ENCODE measurements at regions not wholly inside any gene's neighbourhood (a gene's known extent, or its start where the extent isn't known, plus 50 kb on each side); places are given as distances from the start of the nearest gene placed in this dataset.
"Not testable (repeated sequence)": the region's sequence is repeated elsewhere in the genome, so short reads cannot be mapped to it uniquely, and the experiment has no call there.

DNA sequence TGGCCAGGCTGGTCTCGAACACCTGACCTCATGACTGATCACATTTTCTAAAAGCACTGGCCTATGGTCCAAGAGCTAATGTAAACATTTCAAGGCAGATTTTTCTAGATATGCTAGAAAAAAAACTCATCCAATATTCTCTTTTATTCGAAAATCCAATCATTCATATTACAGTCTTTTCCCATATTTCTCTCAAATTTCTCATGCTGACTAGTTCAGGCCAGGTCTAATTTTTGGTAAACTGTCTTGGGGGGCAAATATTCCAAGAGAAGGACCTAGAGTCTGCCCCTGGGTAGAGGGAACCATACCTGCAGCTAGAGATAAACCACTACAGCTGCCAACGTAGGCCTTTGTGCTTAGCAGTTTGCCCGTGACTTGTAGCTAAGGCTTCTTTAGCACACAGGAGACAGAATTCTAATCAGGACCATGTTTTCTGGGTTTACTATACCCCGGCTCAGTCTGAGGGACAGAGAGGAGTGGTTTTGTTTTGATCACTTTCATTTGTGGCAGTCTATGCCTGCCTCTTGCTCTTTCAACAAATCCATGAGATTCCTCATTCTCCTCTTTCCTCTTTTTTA, 71.8 kb upstream of the CITED2 start:
- no peak overlapping the region for H3K4me3 ChIP-seq
- DNase-seq (ENCODE audit: low spot score) = no peak
- TF ChIP-seq, protein P1, sequence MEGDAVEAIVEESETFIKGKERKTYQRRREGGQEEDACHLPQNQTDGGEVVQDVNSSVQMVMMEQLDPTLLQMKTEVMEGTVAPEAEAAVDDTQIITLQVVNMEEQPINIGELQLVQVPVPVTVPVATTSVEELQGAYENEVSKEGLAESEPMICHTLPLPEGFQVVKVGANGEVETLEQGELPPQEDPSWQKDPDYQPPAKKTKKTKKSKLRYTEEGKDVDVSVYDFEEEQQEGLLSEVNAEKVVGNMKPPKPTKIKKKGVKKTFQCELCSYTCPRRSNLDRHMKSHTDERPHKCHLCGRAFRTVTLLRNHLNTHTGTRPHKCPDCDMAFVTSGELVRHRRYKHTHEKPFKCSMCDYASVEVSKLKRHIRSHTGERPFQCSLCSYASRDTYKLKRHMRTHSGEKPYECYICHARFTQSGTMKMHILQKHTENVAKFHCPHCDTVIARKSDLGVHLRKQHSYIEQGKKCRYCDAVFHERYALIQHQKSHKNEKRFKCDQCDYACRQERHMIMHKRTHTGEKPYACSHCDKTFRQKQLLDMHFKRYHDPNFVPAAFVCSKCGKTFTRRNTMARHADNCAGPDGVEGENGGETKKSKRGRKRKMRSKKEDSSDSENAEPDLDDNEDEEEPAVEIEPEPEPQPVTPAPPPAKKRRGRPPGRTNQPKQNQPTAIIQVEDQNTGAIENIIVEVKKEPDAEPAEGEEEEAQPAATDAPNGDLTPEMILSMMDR (IDR thresholded peaks at IDR 0.05) = no peak
- no peak overlapping the region for H3K27ac ChIP-seq

DNA sequence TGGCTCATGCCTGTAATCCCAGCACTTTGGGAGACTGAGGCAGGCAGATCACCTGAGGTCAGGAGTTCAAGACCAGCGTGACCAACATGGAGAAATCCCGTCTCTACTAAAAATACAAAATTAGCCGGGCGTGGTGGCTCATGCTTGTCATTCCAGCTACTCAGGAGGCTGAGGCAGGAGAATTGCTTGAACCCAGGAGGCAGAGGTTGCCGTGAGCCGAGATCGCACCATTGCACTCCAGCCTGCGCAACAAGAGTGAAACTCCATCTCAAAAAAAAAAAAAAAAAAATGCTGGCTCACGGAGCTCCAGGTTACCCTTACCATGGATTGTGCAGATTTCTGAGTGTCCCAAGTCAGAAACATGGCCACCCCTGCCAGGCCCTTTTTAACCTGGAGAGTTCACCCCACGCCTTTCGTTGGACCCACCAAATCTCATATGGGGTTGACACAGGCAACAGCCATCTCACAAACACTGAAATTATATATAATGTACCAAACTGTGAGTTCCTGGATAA, 69.9 kb upstream of the CITED2 start:
- not testable (repeated sequence) for H3K4me3 ChIP-seq; H3K27ac ChIP-seq; DNase-seq (ENCODE audit: low spot score)

- TF ChIP-seq, protein P1 (IDR thresholded peaks at IDR 0.05) = no peak
- DNase-seq (ENCODE audit: low spot score) = no peak
- H3K4me3 ChIP-seq = no peak overlapping the region
Measured at GRCh38 chr6:139443231-139444112, 69.0 kb upstream of the CITED2 start.

DNA sequence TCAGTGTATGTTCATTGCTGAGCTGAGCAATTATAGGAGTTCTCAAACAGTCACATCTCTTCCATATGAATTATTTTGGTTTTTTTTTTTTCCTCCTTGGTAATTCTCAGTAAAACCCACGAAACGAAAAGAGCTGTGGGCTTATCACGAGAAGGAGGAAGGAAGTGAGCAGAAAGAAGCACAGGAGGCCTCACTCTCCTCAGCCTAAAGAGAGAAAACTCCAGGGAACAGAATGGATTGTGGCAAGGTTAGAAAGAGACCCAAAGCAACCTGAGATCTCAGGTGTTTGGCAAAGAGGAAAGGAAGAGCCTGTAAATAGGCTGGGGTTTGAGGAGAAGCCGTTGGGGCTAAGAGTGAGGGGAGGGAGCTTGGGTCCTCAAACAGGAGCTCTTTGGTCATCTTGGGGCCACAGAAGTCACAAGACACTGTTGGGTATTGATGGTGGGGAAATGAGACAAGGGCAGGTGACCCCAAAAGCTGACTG, 67.8 kb upstream of the CITED2 start:
- TF ChIP-seq, protein P1 (IDR thresholded peaks at IDR 0.05) = no peak
- no peak overlapping the region for H3K4me3 ChIP-seq
- H3K27ac ChIP-seq = no peak overlapping the region
- DNase-seq (ENCODE audit: low spot score) = no peak

More at GRCh38 chr6:139443231-139444112, 69.0 kb upstream of the CITED2 start:
- H3K27ac ChIP-seq = no peak overlapping the region

- no peak overlapping the region for H3K4me3 ChIP-seq
- no peak for DNase-seq (ENCODE audit: low spot score)
- H3K27ac ChIP-seq = no peak overlapping the region
- TF ChIP-seq, protein P1 (IDR thresholded peaks at IDR 0.05) = no peak
Measured at GRCh38 chr6:139439349-139439748, 64.9 kb upstream of the CITED2 start.

DNA sequence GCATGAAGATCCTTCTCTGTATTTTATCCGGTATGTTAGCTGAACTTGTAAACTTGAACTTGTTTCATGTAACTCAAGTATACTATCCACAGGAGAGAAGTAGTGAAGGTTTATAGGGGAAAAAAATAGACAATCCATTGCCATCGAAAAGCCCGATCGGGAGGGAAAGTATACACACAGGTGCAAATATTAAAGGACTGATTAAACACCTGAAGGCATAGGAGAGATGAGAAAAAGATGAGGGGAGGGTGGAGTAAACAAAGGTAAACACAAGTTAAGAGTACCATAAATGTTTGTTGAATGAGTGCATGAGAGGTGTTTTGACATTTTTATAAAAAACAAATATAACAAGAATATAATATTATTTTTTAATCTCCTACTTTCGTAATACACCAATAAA, 64.3 kb upstream of the CITED2 start:
- TF ChIP-seq, protein P1 (IDR thresholded peaks at IDR 0.05) = no peak
- no peak for DNase-seq (ENCODE audit: low spot score)
- H3K4me3 ChIP-seq = no peak overlapping the region
- no peak overlapping the region for H3K27ac ChIP-seq

GRCh38 chr6:139436957-139437348, 62.5 kb upstream of the CITED2 start:
- TF ChIP-seq, protein P1 (IDR thresholded peaks at IDR 0.05) = no peak
- Histone ChIP-seq H3K27ac (no peak overlapping the region), H3K4me3 (no peak overlapping the region)
- no peak for DNase-seq (ENCODE audit: low spot score)

Measured in coronary artery (tissue), 2 donors.